ENCODE measurements at regions not wholly inside any gene's neighbourhood (a gene's known extent, or its start where the extent isn't known, plus 50 kb on each side); places are given as distances from the start of the nearest gene placed in this dataset.
A peak's percentile ranks its signal among the peaks of the same experiment; 100 is the strongest.
"Not testable (repeated sequence)": the region's sequence is repeated elsewhere in the genome, so short reads cannot be mapped to it uniquely, and the experiment has no call there.

- peaks cover 16% of the 10 kb centered on the region for H3K4me1 ChIP-seq
- 0 out of 2 replicates have a peak, but pooled peaks cover 2% of the 10 kb centered on the region for H3K9me3 ChIP-seq (replicated peaks)
- DNase-seq: no peak
- no peak overlapping the region for H3K4me3 ChIP-seq
- no peak overlapping the region for H3K27ac ChIP-seq
- no peaks in the 10 kb centered on the region for H3K36me3 ChIP-seq
- 0 out of 2 replicates have a peak, but pooled peaks cover 3% of the 10 kb centered on the region for H3K27me3 ChIP-seq
These were observed 104.6 kb downstream of the USP22 start for GRCh38 chr17:20938244-20938643.

GRCh38 chr17:20938988-20939615 lies 103.7 kb downstream of the USP22 start:
- no peak overlapping the region for H3K27ac ChIP-seq
- no peak for DNase-seq
- peaks cover 3% of the 10 kb centered on the region; the same call in 1 of the 2 replicates for H3K27me3 ChIP-seq
- H3K9me3 ChIP-seq (replicated peaks): 0 out of 2 replicates have a peak, but pooled peaks cover 2% of the 10 kb centered on the region
- H3K4me1 ChIP-seq: peaks cover 16% of the 10 kb centered on the region
- no peak overlapping the region for H3K4me3 ChIP-seq
- H3K36me3 ChIP-seq: no peaks in the 10 kb centered on the region

- peaks cover 16% of the 10 kb centered on the region; the same call in 1 of the 2 replicates for H3K27me3 ChIP-seq
- peaks cover 6% of the 10 kb centered on the region; the same call in 1 of the 2 replicates for H3K4me1 ChIP-seq
- 0 out of 2 replicates have a peak, but pooled peaks cover 2% of the 10 kb centered on the region for H3K9me3 ChIP-seq (replicated peaks)
These were observed 100.9 kb downstream of the USP22 start for GRCh38 chr17:20941872-20942271.

GRCh38 chr17:20944014-20944865 lies 98.6 kb downstream of the USP22 start:
- Histone ChIP-seq H3K27ac (no peak overlapping the region), H3K9me3 (replicated peaks) (no peaks in the 10 kb centered on the region), H3K27me3 (peaks cover 19% of the 10 kb centered on the region; the same call in 1 of the 2 replicates), H3K4me1 (no peaks in the 10 kb centered on the region), H3K36me3 (no peaks in the 10 kb centered on the region), H3K4me3 (no peak overlapping the region)
- peak in 1 of 2 experiments; percentile 42 for DNase-seq

More at GRCh38 chr17:20941872-20942271, 100.9 kb downstream of the USP22 start:
- Histone ChIP-seq H3K4me3 (no peak overlapping the region), H3K27ac (no peak overlapping the region), H3K36me3 (no peaks in the 10 kb centered on the region)
- DNase-seq: no peak

GRCh38 chr17:20947708-20948107 lies 95.1 kb downstream of the USP22 start:
- H3K27me3 ChIP-seq: peaks cover 29% of the 10 kb centered on the region
- H3K9me3 ChIP-seq (replicated peaks); H3K4me3 ChIP-seq; H3K27ac ChIP-seq; DNase-seq; H3K4me1 ChIP-seq; H3K36me3 ChIP-seq: not testable (repeated sequence)

- no peaks in the 10 kb centered on the region; the same call in 1 of the 2 replicates for H3K4me1 ChIP-seq
- H3K27me3 ChIP-seq: peaks cover 28% of the 10 kb centered on the region
- no peak for DNase-seq
- H3K36me3 ChIP-seq: no peaks in the 10 kb centered on the region
- no peak overlapping the region for H3K4me3 ChIP-seq
- H3K9me3 ChIP-seq (replicated peaks): 0 out of 2 replicates have a peak, but pooled peaks cover 3% of the 10 kb centered on the region
- H3K27ac ChIP-seq: no peak overlapping the region
These were observed 93.6 kb downstream of the USP22 start for GRCh38 chr17:20948984-20949777.
